22Rv1 (cell line): ENCODE measurements at regions not wholly inside any gene's neighbourhood (a gene's known extent, or its start where the extent isn't known, plus 50 kb on each side); places are given as distances from the start of the nearest gene placed in this dataset.

Source experiments
- ZFX ChIP-seq: fragments of 450-650 bp; IDR thresholded peaks from 2 replicates; pipeline ENCODE4 v1.6.1; 2017; ENCODE audit warnings: antibody characterized with exemption, borderline replicate concordance
- TF ChIP-seq, protein P1 (sequence below): fragments of 450-650 bp; IDR thresholded peaks from 2 replicates; pipeline ENCODE4 v1.5.1; 2017; ENCODE audit warnings: mild to moderate bottlenecking

DNA sequence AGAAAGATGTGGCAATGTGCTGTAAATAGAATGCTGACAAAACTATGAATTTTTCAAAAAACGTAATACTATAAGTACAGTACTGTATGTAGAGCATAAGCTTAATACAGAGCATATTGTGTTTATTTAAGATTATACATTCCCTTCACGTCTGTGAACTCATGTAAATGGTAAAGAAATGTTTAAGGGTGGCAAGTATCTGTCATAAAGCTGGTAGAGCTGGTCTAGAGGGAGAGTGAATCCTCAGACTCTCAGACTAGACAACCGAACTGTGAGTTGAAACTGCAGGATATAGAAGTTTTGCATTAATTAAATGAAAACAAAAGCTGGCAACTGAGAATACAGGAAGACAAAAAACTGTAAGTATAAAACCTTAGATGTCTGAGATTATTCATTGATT, 87.3 kb upstream of the ANXA1 start:
- TF ChIP-seq, protein P1, sequence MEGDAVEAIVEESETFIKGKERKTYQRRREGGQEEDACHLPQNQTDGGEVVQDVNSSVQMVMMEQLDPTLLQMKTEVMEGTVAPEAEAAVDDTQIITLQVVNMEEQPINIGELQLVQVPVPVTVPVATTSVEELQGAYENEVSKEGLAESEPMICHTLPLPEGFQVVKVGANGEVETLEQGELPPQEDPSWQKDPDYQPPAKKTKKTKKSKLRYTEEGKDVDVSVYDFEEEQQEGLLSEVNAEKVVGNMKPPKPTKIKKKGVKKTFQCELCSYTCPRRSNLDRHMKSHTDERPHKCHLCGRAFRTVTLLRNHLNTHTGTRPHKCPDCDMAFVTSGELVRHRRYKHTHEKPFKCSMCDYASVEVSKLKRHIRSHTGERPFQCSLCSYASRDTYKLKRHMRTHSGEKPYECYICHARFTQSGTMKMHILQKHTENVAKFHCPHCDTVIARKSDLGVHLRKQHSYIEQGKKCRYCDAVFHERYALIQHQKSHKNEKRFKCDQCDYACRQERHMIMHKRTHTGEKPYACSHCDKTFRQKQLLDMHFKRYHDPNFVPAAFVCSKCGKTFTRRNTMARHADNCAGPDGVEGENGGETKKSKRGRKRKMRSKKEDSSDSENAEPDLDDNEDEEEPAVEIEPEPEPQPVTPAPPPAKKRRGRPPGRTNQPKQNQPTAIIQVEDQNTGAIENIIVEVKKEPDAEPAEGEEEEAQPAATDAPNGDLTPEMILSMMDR = no peak
- TF ChIP-seq ZFX = no peak
